ENCODE measurements at regions not wholly inside any gene's neighbourhood (a gene's known extent, or its start where the extent isn't known, plus 50 kb on each side); places are given as distances from the start of the nearest gene placed in this dataset.
"Not testable (repeated sequence)": the region's sequence is repeated elsewhere in the genome, so short reads cannot be mapped to it uniquely, and the experiment has no call there.

GRCh38 chr6:50353603-50354002 is 303.9 kb upstream of the DEFB112 start:
- DNase-seq: no peak

DNA sequence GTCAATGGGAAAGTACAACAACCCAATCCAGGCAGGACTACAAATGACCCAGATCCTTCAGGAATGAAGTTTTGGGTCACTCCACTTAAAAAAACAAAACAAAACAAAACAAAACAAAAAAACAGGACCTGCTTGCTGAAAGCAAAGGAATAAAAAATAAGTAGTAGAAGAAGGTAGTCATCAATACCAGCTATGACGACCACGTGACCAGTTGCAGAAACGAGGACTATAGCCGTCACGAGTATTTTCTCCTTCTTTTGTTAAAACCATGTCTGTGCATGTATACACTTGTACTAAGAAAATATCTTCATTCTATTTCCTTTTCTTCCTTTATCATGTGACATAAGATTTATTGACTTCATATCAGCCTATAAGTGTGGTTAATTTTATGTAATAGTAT is 308.4 kb upstream of the DEFB112 start:
- no peak for DNase-seq

DNA sequence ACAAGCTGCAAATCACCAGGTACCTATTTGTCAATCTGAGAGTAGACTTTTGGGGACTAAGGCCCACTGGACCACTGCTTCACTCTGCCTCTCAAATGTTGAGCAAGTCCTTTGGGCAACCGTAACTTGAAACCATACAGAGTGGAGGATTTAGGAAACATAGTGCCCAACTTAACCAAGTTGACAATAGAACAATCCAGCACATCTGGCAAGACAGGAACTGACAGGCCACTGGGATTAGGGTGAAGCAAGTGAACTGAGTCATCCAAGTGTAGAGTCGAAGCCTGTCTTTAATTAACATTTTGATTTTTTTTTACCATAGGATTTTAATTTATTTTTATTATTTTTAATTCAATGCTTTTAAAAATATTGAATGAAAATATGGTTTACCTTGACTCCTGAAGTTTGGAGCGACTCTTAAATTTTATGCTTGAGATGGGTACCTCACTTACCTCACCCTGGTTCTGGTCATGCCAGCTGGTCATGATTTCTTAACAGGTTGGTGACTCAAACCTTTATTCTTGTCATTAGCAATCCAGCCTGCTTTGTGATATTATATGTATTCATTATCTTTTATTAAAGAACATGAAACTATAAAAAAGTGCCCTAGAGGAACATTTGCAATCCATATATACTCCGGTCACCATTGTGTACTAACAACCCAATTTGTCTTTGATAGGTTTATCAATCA is 312.1 kb upstream of the DEFB112 start:
- no peak for DNase-seq

DNA sequence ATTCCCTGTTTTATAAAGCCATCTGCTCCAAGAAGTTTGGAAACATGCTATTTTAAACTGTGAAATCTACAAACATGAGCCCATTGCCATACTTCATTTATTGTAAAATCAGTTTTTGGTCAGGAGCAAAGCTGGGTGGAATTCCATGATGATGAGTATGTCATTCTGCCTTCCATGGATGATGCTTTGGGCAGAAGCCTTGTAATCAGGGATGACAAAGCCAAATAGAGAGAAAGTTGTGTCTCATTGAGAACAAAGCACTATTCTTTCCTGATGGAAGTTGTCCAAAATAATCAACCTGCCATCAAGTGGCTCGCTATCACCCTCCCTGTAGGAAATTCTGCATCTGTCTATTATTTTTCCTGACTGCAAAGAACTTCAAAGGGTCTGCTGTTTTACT is 313.0 kb upstream of the DEFB112 start:
- DNase-seq: no peak

DNA sequence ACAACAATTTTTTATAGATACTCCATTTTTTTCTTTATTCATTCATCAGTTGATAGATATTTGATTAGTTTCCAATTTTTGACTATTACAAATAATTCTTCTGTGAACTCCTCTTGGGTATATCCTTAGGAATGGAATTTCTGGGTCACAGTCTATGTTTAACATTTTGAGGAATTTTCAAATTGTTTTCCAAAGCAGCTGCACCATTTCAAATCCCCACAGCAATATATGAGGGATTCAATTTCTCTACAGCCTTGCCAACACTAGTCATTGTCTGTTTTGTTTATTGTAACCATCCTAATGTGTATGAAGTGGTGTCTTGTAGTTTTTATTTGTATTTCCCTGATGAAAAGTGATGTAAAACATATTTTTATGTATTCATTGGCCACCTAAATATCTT is 320.3 kb upstream of the DEFB112 start:
- DNase-seq: no peak

DNA sequence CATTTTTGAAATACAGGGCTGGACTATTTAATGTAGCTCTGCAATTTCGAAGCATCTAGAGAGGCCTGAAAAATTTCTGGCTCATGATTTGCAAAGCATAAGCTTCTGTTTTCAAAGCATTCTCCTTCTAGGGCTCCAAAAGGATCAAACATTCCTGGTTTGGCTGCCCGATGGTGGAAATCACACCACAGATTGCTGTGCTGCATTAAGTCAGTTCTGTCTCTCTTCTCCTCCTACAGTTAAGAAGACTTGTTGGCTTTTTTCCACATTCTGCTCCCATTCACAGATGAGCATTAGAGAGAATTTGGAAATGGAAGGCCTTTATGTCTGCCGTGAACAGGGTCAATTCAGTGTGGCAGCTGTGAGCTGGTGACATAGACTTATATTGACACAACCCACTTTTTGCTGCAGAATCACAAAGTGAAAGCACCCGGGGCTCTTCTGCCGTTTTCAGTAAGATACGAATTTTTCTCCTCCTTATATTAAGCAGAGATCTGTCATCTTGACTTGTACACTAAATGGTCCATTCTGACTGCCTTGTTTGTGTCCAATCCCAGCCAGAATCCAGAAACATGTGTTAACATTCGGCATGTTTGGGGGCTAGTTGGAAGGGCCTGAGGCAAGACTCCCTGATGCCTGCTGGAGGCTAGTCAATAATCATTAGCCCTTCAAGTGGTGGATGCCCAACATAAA is 330.8 kb upstream of the DEFB112 start:
- DNase-seq: no peak

- no peak for DNase-seq
These were observed 331.3 kb upstream of the DEFB112 start for GRCh38 chr6:50381099-50381415.

GRCh38 chr6:50390416-50390815 is 322.9 kb upstream of the TFAP2D start:
- no peak for DNase-seq

DNA sequence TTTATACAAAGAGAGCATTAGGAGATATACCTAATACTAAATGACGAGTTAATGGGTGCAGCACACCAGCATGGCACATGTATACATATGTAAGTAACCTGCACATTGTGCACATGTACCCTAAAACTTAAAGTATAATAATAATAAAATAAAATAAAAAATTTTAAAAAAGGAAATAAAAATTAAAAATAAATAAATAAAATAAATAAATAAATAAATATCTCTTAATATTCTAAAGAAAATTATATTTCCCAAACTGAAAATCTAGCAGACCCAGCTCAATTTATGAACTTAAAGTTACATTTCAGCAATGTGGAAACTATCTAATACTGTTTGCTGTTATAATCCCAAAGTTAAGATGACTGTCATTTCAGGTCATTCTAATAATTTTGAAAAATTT is 319.2 kb upstream of the TFAP2D start:
- not testable (repeated sequence) for DNase-seq

DNA sequence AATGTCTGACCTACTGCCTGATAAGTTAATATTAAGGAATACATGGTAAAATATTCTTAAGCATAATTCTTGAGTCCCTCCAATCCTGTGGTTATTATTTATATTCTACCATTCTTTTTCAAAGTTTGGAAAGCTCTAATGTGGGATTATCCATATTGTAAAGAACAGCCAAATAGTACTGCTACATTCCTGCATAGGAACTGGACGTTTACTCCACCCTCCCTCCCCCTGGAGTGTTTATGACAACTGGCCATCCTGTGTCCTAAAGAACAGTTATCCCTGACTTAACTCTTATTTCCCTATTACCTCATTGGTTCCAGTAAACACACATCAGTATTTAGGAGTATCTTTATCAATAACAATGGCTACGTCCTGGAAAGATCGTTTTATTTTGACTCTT is 308.7 kb upstream of the TFAP2D start:
- no peak for DNase-seq

DNA sequence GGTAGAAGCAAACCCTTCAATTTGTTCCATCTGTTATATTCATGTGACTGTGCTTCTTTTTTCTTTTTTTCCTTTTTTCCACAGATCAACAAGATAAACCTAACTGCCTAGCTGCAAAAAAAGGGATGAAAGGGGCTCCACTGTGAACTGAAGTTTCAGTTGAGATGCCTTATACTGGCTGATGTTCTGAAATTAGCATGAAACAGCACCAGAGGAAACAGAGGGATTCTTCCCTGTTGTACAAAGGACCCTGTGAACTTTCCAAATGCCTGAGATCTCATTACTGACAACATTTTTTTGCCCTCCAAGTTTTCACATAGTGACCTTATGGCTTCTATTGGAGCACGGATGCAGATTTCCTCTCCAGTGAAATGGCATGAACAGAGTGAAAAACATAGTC is 302.7 kb upstream of the TFAP2D start:
- DNase-seq: no peak

DNA sequence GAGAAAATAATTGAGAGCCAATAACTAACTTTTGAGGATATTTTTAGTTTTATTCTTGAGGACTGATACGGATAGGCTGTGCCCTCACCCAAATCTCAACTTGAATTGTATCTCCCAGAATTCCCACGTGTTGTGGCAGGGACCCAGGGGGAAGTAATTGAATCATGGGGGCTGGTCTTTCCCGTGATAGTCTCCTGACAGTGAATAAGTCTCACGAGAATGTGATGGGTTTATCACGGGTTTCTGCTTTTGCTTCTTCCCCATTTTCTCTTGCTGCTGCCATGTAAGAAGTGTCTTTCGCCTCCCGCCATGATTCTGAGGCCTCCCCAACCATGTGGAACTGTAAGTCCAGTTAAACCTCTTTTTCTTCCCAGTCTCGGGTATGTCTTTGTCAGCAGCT is 292.3 kb upstream of the TFAP2D start:
- not testable (repeated sequence) for DNase-seq

DNA sequence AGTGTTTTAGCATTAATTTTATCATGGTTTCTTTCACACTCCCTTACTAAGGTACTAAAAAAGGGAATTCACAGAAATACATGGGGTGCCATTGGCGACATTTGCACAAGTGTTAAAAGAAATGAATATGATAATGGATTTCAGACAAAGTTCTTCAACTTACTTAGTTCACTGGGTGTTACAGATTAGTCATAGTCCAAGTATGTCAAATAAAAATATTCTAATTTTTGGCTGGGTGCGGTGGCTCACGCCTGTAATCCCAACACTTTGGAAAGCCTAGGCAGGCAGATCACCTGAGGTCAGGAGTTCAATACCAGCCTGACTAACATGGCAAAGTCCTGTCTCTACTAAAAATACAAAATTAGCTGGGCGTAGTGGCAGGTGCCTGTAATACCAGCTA is 286.1 kb upstream of the TFAP2D start:
- DNase-seq: no peak

DNA sequence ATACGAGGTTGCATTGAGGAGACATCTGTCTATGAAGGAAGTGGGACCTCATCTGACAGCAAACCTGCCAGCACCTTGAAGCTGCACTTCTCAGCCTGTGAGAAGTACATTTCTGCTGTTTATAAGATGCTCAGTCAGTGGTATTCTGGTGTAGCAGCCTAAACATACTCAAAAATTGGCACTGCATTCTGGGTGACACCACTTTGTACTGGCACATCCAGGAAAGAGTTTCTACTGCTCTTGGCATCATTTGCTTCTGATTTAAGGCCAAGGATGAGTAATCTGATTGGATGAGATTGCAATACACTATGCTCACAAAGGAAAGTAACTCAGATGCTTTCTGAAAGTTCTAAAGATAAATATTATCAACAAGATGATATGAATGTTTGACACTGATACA is 275.4 kb upstream of the TFAP2D start:
- DNase-seq: no peak

- no peak for DNase-seq
These were observed 270.7 kb upstream of the TFAP2D start for GRCh38 chr6:50442531-50443040.

DNA sequence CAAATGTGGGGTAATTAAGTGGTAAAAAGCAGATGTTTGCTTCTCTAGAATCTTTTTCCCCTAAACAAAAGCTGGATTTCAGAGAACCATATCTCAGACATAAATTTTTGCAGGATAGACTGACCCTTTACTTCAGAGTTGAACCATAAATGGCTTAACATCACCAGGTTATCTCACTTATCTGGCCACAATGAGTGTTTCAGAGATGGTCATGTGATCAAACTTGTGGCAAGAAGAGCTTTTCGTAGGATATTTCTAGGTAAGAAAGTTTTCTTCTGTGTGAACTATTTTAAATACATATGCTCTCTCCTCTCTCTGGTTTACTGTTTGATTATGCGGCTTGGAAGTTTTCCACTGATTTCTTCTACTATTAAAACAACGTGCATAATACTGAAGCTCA is 270.2 kb upstream of the TFAP2D start:
- DNase-seq: no peak

GRCh38 chr6:50449128-50449527 is 264.2 kb upstream of the TFAP2D start:
- no peak for DNase-seq

- DNase-seq: no peak
These were observed 261.4 kb upstream of the TFAP2D start for GRCh38 chr6:50451826-50452400.

DNA sequence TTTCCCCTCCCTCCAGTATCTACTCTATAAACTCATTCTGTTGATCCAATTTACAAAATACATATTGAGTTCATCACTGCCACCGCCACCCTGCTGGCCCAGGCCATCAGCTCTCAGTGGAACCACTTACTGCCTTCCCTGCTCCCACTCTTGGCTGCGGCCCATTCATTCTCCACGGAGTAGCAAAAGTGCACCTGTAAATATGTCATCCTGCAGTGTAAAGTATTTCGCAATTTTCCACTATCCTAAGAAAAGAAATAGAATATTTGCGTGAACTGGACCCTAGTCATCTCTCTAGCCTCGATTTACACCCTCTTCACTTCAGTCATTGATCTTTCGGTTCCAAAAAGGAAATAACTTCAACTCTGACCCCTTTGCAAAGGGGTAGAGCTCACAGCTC is 258.3 kb upstream of the TFAP2D start:
- DNase-seq: no peak

DNA sequence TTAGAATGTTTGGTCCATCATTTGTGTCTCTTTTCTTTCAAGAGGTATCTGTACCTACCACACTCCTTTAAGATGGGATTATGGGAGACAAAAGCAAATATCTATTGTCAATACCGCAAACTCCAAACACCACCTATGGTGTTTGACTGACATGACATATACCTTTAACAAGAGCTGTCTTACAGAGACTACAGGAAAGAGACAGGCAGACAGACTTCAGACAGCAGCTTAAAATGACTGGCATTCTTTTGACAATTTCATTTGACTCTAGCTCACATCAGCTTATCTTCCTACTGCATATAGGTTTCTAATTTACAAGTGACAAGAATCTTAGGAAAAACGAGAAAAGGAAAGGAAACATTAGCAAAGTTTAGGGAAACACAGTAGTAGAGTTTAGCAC is 256.0 kb upstream of the TFAP2D start:
- DNase-seq: no peak

GRCh38 chr6:50461696-50462095 is 251.6 kb upstream of the TFAP2D start:
- DNase-seq: no peak

- no peak for DNase-seq
These were observed 249.4 kb upstream of the TFAP2D start for GRCh38 chr6:50463931-50464330.

DNA sequence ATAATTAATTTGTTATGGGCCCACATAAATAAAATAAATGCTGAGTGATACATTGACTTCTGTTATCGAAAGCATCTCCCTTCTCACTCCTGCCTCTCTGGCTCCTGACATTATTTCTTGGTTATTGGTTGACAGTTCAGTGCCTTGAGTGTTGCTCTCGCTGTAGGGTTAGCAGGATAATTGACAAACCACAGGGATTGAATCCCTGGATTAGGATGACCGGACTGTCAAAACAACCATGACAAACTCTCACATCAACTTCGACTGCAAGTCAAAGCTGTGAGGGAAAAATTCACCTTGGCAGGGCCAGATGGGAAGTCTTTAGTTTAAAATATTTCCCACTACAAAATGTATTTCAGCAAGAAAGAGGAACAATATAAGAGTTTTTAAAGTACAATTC is 245.4 kb upstream of the TFAP2D start:
- DNase-seq: no peak

DNA sequence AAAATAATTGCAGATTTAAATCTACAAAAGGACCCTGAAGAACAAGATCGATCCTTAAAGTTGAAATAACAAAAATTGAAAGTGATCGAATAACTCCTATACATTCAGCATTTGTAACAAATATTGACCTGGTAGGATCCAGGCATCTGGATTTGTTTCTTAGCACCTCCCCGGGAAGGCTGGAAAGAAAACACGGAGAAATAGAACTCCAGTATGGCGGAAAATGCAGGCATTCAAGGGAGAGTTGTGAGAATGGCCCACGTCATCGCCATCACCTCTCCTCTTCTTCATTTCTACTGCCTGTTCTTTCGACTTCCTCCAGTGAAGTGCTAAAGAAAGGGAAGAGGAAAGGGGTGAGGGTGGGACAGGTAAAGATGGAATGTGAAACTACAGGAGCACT is 242.3 kb upstream of the TFAP2D start:
- no peak for DNase-seq

DNA sequence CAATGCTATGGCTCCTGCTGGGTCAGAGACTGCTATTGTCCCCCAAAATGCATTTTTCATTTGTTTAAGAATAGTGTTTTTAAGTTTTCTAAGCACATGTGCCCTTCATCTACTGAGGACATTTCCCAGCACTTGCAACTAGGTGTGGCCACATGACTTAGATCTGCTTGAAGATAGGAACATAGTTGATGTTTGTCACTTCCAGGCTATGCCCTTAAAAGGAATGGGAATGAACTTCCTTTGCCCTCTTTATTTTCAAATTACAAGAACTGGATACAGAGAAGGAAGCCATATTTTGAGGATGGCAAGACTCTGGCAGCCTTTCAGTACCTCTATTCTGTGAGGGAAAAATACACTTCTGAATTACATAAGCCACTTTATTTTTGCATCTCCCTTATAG is 203.0 kb upstream of the TFAP2D start:
- DNase-seq: no peak
